ENCODE measurements at regions not wholly inside any gene's neighbourhood (a gene's known extent, or its start where the extent isn't known, plus 50 kb on each side); places are given as distances from the start of the nearest gene placed in this dataset.

- Histone ChIP-seq H3K27me3 (ENCODE audit: control insufficient read depth in 3 of 3, insufficient read depth in 3 of 3, low read length in 3 of 3) (no peaks in the 10 kb centered on the region), H3K9me3 (ENCODE audit: control insufficient read depth in 2 of 2, insufficient read depth in 1 of 2, low read depth in 1 of 2, low read length in 1 of 2) (peaks cover 0 to 1% of the 10 kb centered on the region in 2 donors), H3K4me1 (ENCODE audit: control insufficient read depth in 3 of 3, insufficient read depth in 2 of 3, low read depth in 1 of 3, low read length in 2 of 3) (no peaks in the 10 kb centered on the region), H3K36me3 (ENCODE audit: control insufficient read depth in 3 of 3, insufficient read depth in 2 of 3, low read depth in 1 of 3, low read length in 3 of 3) (no peaks in the 10 kb centered on the region), H3K27ac (ENCODE audit: low read depth in 1 of 3, low read length in 2 of 3) (no peak overlapping the region), H3K4me3 (ENCODE audit: low read depth in 1 of 3, low read length in 3 of 3) (no peak overlapping the region)
- DNase-seq (no peak), FAIRE-seq (no peak)
- WGBS, 3 donors: 58 to 91% (median 91%) methylated on average over 3 of the region's 3 CpGs
Measured at GRCh38 chr16:59611556-59611955, 877.4 kb upstream of the GOT2 start.

GRCh38 chr16:59605706-59606105, 871.6 kb upstream of the GOT2 start:
- DNase-seq (no peak), FAIRE-seq (no peak)
- Histone ChIP-seq H3K9me3 (ENCODE audit: control insufficient read depth in 2 of 2, insufficient read depth in 1 of 2, low read depth in 1 of 2, low read length in 1 of 2) (no peaks in the 10 kb centered on the region), H3K4me3 (ENCODE audit: low read depth in 1 of 3, low read length in 3 of 3) (no peak overlapping the region), H3K4me1 (ENCODE audit: control insufficient read depth in 3 of 3, insufficient read depth in 2 of 3, low read depth in 1 of 3, low read length in 2 of 3) (no peaks in the 10 kb centered on the region), H3K36me3 (ENCODE audit: control insufficient read depth in 3 of 3, insufficient read depth in 2 of 3, low read depth in 1 of 3, low read length in 3 of 3) (no peaks in the 10 kb centered on the region), H3K27me3 (ENCODE audit: control insufficient read depth in 3 of 3, insufficient read depth in 3 of 3, low read length in 3 of 3) (no peaks in the 10 kb centered on the region), H3K27ac (ENCODE audit: low read depth in 1 of 3, low read length in 2 of 3) (no peak overlapping the region)
- WGBS, 3 donors: 48 to 57% (median 52%) methylated on average over 2 of the region's 2 CpGs

- Histone ChIP-seq H3K27me3 (ENCODE audit: control insufficient read depth in 3 of 3, insufficient read depth in 3 of 3, low read length in 3 of 3) (no peaks in the 10 kb centered on the region), H3K9me3 (ENCODE audit: control insufficient read depth in 2 of 2, insufficient read depth in 1 of 2, low read depth in 1 of 2, low read length in 1 of 2) (no peaks in the 10 kb centered on the region), H3K4me3 (ENCODE audit: low read depth in 1 of 3, low read length in 3 of 3) (no peak overlapping the region), H3K36me3 (ENCODE audit: control insufficient read depth in 3 of 3, insufficient read depth in 2 of 3, low read depth in 1 of 3, low read length in 3 of 3) (no peaks in the 10 kb centered on the region), H3K27ac (ENCODE audit: low read depth in 1 of 3, low read length in 2 of 3) (no peak overlapping the region), H3K4me1 (ENCODE audit: control insufficient read depth in 3 of 3, insufficient read depth in 2 of 3, low read depth in 1 of 3, low read length in 2 of 3) (no peaks in the 10 kb centered on the region)
- no peak for DNase-seq
- no peak for FAIRE-seq
- WGBS, 3 donors: 50 to 67% (median 52%) methylated on average over 1 of the region's 1 CpG
Measured at GRCh38 chr16:59604354-59604753, 870.2 kb upstream of the GOT2 start.

DNA sequence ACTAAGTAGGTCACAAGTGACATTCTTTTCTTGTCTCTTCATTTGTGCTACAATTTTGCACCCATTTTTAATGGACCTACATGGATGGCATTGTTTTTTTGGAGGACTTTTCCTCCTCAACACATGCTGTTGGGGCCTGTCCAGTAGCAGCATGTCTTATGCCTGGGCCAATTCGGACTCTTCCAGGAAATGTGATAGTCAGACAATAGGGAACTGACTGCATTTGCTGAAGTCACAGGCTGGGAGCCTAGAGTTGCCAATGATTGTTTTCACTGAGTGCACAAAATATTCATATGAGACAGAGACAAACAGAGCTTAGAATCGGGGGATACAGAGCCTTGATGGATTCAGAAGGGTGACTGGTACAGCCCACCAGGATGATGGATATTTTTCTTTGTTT, 867.3 kb upstream of the GOT2 start:
- no peak overlapping the region for H3K4me3 ChIP-seq (ENCODE audit: low read depth in 1 of 3, low read length in 3 of 3)
- FAIRE-seq (no peak), DNase-seq (no peak)
- H3K27me3 ChIP-seq (ENCODE audit: control insufficient read depth in 3 of 3, insufficient read depth in 3 of 3, low read length in 3 of 3): no peaks in the 10 kb centered on the region
- 74 to 86% (median 76%) methylated on average over 2 of the region's 2 CpGs for WGBS, 3 donors
- H3K27ac ChIP-seq (ENCODE audit: low read depth in 1 of 3, low read length in 2 of 3): no peak overlapping the region
- H3K9me3 ChIP-seq (ENCODE audit: control insufficient read depth in 2 of 2, insufficient read depth in 1 of 2, low read depth in 1 of 2, low read length in 1 of 2): no peaks in the 10 kb centered on the region
- H3K36me3 ChIP-seq (ENCODE audit: control insufficient read depth in 3 of 3, insufficient read depth in 2 of 3, low read depth in 1 of 3, low read length in 3 of 3): no peaks in the 10 kb centered on the region
- no peaks in the 10 kb centered on the region for H3K4me1 ChIP-seq (ENCODE audit: control insufficient read depth in 3 of 3, insufficient read depth in 2 of 3, low read depth in 1 of 3, low read length in 2 of 3)

DNA sequence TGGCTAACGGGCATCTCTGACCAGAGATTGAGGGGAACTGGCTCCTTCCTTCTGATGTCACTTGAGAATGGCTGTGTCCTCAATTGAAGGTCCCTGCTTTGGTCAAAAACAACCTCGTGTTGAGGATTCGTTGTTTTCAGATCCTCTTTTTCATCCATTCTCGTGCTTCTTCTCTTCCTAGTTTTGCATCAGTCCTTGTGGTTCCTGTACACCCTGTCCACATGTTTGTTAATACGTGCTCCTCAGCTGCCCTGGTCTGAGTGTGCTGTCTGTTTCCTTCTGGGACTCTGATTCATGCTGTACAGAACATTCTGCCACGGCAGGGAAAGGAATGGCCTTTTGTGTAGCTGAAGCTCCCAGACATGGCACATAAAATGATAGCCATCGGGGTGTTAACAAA, 863.2 kb upstream of the GOT2 start:
- DNase-seq: no peak
- Histone ChIP-seq H3K9me3 (ENCODE audit: control insufficient read depth in 2 of 2, insufficient read depth in 1 of 2, low read depth in 1 of 2, low read length in 1 of 2) (no peaks in the 10 kb centered on the region), H3K4me1 (ENCODE audit: control insufficient read depth in 3 of 3, insufficient read depth in 2 of 3, low read depth in 1 of 3, low read length in 2 of 3) (no peaks in the 10 kb centered on the region), H3K27me3 (ENCODE audit: control insufficient read depth in 3 of 3, insufficient read depth in 3 of 3, low read length in 3 of 3) (no peaks in the 10 kb centered on the region), H3K27ac (ENCODE audit: low read depth in 1 of 3, low read length in 2 of 3) (no peak overlapping the region), H3K4me3 (ENCODE audit: low read depth in 1 of 3, low read length in 3 of 3) (no peak overlapping the region), H3K36me3 (ENCODE audit: control insufficient read depth in 3 of 3, insufficient read depth in 2 of 3, low read depth in 1 of 3, low read length in 3 of 3) (no peaks in the 10 kb centered on the region)
- WGBS, 3 donors: 70 to 78% (median 78%) methylated on average over 7 of the region's 7 CpGs
- FAIRE-seq: no peak

DNA sequence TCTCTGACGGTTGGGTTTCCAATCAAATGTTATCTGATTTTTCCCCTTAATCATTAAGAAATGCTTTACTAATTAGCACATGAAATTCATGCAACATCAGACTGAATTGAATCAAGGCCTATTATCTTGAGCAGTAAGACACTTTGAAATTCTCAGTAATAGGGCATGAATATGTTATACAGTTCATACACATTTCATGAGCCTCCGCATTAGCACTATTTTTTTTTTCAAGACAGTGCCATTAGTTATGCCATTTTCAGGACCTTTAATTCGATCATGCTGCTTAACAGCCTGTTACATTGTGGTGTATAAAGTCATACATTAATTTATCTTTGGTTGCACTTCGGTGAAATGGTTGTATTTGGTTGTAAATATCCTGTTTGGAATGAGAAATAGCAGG, 862.6 kb upstream of the GOT2 start:
- 60 to 72% (median 71%) methylated on average over 4 of the region's 4 CpGs for WGBS, 3 donors
- FAIRE-seq: no peak

DNA sequence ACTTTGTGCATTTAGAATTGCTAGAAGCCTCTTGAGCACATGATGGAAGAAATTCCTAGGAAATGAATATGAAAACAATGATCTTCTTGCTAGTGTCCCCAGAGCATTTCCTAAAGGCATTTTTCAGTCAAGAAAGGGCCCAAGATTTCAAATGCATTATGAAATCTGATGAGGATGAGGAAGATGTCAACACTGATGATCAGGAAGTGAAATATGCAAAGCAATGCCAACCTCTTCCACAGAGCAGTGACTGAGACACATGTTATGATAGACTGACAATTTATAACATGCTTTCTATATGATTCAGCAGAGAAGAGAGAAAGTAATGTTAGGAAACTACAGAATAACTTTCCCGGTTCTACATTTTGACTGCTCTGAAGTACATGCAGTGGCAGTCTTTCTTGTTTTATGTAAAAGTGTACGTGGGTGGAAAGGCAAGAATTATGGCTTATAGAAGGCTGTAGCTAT, 859.1 kb upstream of the GOT2 start:
- no peak overlapping the region for H3K27ac ChIP-seq (ENCODE audit: low read depth in 1 of 3, low read length in 2 of 3)
- DNase-seq: no peak
- H3K9me3 ChIP-seq (ENCODE audit: control insufficient read depth in 2 of 2, insufficient read depth in 1 of 2, low read depth in 1 of 2, low read length in 1 of 2): no peaks in the 10 kb centered on the region
- H3K4me3 ChIP-seq (ENCODE audit: low read depth in 1 of 3, low read length in 3 of 3): no peak overlapping the region
- H3K36me3 ChIP-seq (ENCODE audit: control insufficient read depth in 3 of 3, insufficient read depth in 2 of 3, low read depth in 1 of 3, low read length in 3 of 3): no peaks in the 10 kb centered on the region
- no peaks in the 10 kb centered on the region for H3K27me3 ChIP-seq (ENCODE audit: control insufficient read depth in 3 of 3, insufficient read depth in 3 of 3, low read length in 3 of 3)
- FAIRE-seq: no peak
- 58 to 73% (median 66%) methylated on average over 2 of the region's 2 CpGs for WGBS, 3 donors
- H3K4me1 ChIP-seq (ENCODE audit: control insufficient read depth in 3 of 3, insufficient read depth in 2 of 3, low read depth in 1 of 3, low read length in 2 of 3): no peaks in the 10 kb centered on the region

More for the DNA sequence above, 862.6 kb upstream of the GOT2 start:
- Histone ChIP-seq H3K36me3 (ENCODE audit: control insufficient read depth in 3 of 3, insufficient read depth in 2 of 3, low read depth in 1 of 3, low read length in 3 of 3) (no peaks in the 10 kb centered on the region), H3K27me3 (ENCODE audit: control insufficient read depth in 3 of 3, insufficient read depth in 3 of 3, low read length in 3 of 3) (no peaks in the 10 kb centered on the region), H3K9me3 (ENCODE audit: control insufficient read depth in 2 of 2, insufficient read depth in 1 of 2, low read depth in 1 of 2, low read length in 1 of 2) (no peaks in the 10 kb centered on the region), H3K4me1 (ENCODE audit: control insufficient read depth in 3 of 3, insufficient read depth in 2 of 3, low read depth in 1 of 3, low read length in 2 of 3) (no peaks in the 10 kb centered on the region), H3K27ac (ENCODE audit: low read depth in 1 of 3, low read length in 2 of 3) (no peak overlapping the region), H3K4me3 (ENCODE audit: low read depth in 1 of 3, low read length in 3 of 3) (no peak overlapping the region)
- DNase-seq: no peak

- H3K27ac ChIP-seq (ENCODE audit: low read depth in 1 of 3, low read length in 2 of 3): no peak overlapping the region
- H3K4me1 ChIP-seq (ENCODE audit: control insufficient read depth in 3 of 3, insufficient read depth in 2 of 3, low read depth in 1 of 3, low read length in 2 of 3): no peaks in the 10 kb centered on the region
- H3K27me3 ChIP-seq (ENCODE audit: control insufficient read depth in 3 of 3, insufficient read depth in 3 of 3, low read length in 3 of 3): no peaks in the 10 kb centered on the region
- no peak overlapping the region for H3K4me3 ChIP-seq (ENCODE audit: low read depth in 1 of 3, low read length in 3 of 3)
- H3K36me3 ChIP-seq (ENCODE audit: control insufficient read depth in 3 of 3, insufficient read depth in 2 of 3, low read depth in 1 of 3, low read length in 3 of 3): no peaks in the 10 kb centered on the region
- no peaks in the 10 kb centered on the region for H3K9me3 ChIP-seq (ENCODE audit: control insufficient read depth in 2 of 2, insufficient read depth in 1 of 2, low read depth in 1 of 2, low read length in 1 of 2)
- FAIRE-seq (no peak), DNase-seq (no peak)
- 90 to 93% (median 90%) methylated on average over 1 of the region's 1 CpG for WGBS, 3 donors
Measured at GRCh38 chr16:59591480-59591879, 857.4 kb upstream of the GOT2 start.

DNA sequence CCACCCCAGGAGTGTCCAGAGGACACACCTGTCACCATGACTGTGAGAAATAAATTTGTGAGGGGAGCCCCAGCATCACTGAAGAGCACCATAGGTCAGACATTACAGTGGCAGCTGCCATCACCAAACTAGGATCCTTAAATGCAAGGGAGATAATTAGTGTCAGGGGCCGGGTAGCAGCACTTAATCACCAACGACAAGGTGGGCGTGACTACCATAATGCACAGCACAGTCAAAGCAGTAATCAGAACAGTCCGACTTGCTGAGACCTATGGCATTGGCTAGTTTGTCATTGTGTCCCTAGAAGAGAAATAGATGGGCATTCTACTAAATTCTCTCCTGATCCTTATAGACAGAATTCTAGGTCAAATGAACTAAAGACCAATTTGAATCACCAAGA, 856.7 kb upstream of the GOT2 start:
- FAIRE-seq: no peak

More for the DNA sequence above, 856.7 kb upstream of the GOT2 start:
- Histone ChIP-seq H3K4me3 (ENCODE audit: low read depth in 1 of 3, low read length in 3 of 3) (no peak overlapping the region), H3K27ac (ENCODE audit: low read depth in 1 of 3, low read length in 2 of 3) (no peak overlapping the region), H3K4me1 (ENCODE audit: control insufficient read depth in 3 of 3, insufficient read depth in 2 of 3, low read depth in 1 of 3, low read length in 2 of 3) (no peaks in the 10 kb centered on the region), H3K36me3 (ENCODE audit: control insufficient read depth in 3 of 3, insufficient read depth in 2 of 3, low read depth in 1 of 3, low read length in 3 of 3) (no peaks in the 10 kb centered on the region), H3K27me3 (ENCODE audit: control insufficient read depth in 3 of 3, insufficient read depth in 3 of 3, low read length in 3 of 3) (no peaks in the 10 kb centered on the region), H3K9me3 (ENCODE audit: control insufficient read depth in 2 of 2, insufficient read depth in 1 of 2, low read depth in 1 of 2, low read length in 1 of 2) (no peaks in the 10 kb centered on the region)
- no peak for DNase-seq
- 84 to 92% (median 86%) methylated on average over 4 of the region's 4 CpGs for WGBS, 3 donors

All from small intestine (tissue), 7 donors.